Erythroblast (primary cell): ENCODE measurements at regions not wholly inside any gene's neighbourhood (a gene's known extent, or its start where the extent isn't known, plus 50 kb on each side); places are given as distances from the start of the nearest gene placed in this dataset.

ENCODE experiments used
- DNase-seq, 2 experiments: peaks; one replicate each; lab custom pipeline; 2025; lab: John Stamatoyannopoulos, UW
- GATA1 ChIP-seq: IDR thresholded peaks from 2 replicates; pipeline ENCODE4 v1.6.1; 2011; ENCODE audit warnings: low read depth, mild to moderate bottlenecking, control low read depth, low read length, moderate library complexity
- POLR2A ChIP-seq: IDR thresholded peaks from 2 replicates; pipeline ENCODE4 v1.6.1; 2011; ENCODE audit warnings: mild to moderate bottlenecking, low read length

GRCh38 chr4:161133586-161134276, 1030.1 kb downstream of the FSTL5 start:
- no peak for DNase-seq
- no peak for TF ChIP-seq POLR2A
- TF ChIP-seq GATA1 = no peak

- DNase-seq = no peak
- no peak for TF ChIP-seq POLR2A
- TF ChIP-seq GATA1 = no peak
Measured at GRCh38 chr4:161132715-161133425, 1030.9 kb downstream of the FSTL5 start.

GRCh38 chr4:161121451-161121850, 1042.3 kb downstream of the FSTL5 start:
- no peak for DNase-seq

GRCh38 chr4:161101881-161102280, 1061.9 kb downstream of the FSTL5 start:
- no peak for TF ChIP-seq POLR2A
- no peak for TF ChIP-seq GATA1
- DNase-seq = no peak

More at GRCh38 chr4:161121451-161121850, 1042.3 kb downstream of the FSTL5 start:
- TF ChIP-seq POLR2A (no peak), GATA1 (no peak)

DNA sequence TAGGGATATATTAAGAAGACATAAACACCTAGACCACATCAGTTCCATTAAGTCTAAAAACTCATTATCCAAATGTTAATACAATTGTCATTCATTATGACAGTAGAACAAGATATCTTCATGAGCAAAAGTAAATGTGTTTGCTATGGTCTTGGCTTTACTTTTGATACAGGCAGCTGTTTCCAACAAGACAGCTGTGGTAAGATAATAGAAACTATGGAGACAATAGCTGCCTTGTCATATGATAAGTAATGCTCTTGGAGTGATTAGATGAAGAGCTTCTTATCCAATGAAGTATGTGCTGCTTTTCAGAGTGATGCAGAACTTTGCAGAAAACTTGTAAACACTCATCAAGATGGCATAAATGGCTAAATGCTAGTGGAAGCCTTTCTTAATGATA, 1066.0 kb downstream of the FSTL5 start:
- TF ChIP-seq POLR2A = no peak
- no peak for TF ChIP-seq GATA1
- DNase-seq = no peak

DNA sequence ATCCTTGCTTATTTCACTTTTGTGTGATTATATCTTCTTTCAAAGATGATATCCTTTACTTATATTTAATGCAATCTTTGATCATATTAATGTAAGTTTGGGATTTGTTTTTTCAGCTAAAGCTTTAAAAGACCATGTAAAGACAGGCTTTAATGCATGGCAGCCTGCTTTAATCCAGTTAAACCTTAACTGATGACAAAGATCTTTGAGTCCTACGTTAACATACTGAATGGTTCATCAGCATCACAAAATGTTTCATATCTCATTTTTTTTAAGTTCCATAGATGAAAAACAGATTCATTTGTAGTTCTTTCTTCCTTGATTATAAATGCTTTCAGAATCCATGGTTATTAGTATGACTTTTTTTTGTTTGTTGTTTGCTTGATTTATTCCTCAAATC, 1102.8 kb downstream of the FSTL5 start:
- no peak for DNase-seq
- TF ChIP-seq GATA1 = no peak
- TF ChIP-seq POLR2A = no peak
